Thyroid gland (tissue), 4 donors: ENCODE measurements at regions not wholly inside any gene's neighbourhood (a gene's known extent, or its start where the extent isn't known, plus 50 kb on each side); places are given as distances from the start of the nearest gene placed in this dataset.

ENCODE experiments used
- POLR2A ChIP-seq, 2 donors: fragments of 450-650 bp; IDR thresholded peaks; one replicate each; pipeline ENCODE4 v1.6.1; 2017; ENCODE audit warnings: antibody characterized with exemption in 2 of 2, mild to moderate bottlenecking in 2 of 2, moderate library complexity in 1 of 2
- TF ChIP-seq, protein P1 (sequence below), 6 experiments: fragments of 200-600 bp in 3 of 6; fragments of 450-650 bp in 3 of 6; sonication (generic) in 3 of 6; IDR thresholded peaks; one replicate each; pipeline ENCODE4 v1.5.1; 2016 to 2019; ENCODE audit warnings: antibody characterized with exemption in 6 of 6, mild to moderate bottlenecking in 2 of 6, inconsistent platforms in 1 of 6, moderate library complexity in 1 of 6

GRCh38 chr9:4400731-4401130 is 89.5 kb upstream of the SLC1A1 start:
- TF ChIP-seq POLR2A (IDR thresholded peaks at IDR 0.05): no peak
- TF ChIP-seq, protein P1, sequence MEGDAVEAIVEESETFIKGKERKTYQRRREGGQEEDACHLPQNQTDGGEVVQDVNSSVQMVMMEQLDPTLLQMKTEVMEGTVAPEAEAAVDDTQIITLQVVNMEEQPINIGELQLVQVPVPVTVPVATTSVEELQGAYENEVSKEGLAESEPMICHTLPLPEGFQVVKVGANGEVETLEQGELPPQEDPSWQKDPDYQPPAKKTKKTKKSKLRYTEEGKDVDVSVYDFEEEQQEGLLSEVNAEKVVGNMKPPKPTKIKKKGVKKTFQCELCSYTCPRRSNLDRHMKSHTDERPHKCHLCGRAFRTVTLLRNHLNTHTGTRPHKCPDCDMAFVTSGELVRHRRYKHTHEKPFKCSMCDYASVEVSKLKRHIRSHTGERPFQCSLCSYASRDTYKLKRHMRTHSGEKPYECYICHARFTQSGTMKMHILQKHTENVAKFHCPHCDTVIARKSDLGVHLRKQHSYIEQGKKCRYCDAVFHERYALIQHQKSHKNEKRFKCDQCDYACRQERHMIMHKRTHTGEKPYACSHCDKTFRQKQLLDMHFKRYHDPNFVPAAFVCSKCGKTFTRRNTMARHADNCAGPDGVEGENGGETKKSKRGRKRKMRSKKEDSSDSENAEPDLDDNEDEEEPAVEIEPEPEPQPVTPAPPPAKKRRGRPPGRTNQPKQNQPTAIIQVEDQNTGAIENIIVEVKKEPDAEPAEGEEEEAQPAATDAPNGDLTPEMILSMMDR (IDR thresholded peaks at IDR 0.05): no peak
